ENCODE measurements at regions not wholly inside any gene's neighbourhood (a gene's known extent, or its start where the extent isn't known, plus 50 kb on each side); places are given as distances from the start of the nearest gene placed in this dataset.

DNA sequence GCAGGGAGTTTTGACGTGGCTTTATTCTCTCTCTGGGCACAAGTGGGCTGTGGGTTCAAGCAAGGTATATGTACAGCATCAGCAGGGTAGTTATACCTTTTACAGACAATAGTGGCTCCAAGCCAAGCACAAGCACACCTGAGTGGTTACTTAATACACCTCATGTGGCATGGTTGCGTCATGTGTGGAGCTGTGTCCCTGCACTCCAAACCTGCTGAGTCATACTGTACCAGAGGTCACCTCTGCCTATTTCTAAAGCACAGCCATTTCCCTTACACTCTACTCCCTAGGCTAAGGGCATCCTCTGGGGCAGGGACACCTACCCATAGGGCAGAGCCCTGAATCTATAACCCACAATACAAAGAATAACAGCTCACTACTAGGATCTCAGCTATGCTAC is 147.3 kb downstream of the OSTF1 start:
- H2AFZ ChIP-seq (ENCODE audit: low read length), result no peak overlapping the region
- ChIA-PET POLR2A (no interaction called here), CTCF (ENCODE audit: low intra/inter-chr PET ratio, low total read pairs) (no interaction called here)
- H3K4me3 ChIP-seq (replicated peaks in 1 of 3; ENCODE audit: insufficient read depth in 1 of 3, low read depth in 2 of 3, low read length in 3 of 3), result no peak overlapping the region
- peaks cover 16% of the 10 kb centered on the region; the same call in 1 of the 2 replicates for H3K9me3 ChIP-seq (ENCODE audit: low read length)
- BruUV-seq (replicated peaks), result no TSS peak
- H3K36me3 ChIP-seq (replicated peaks in 1 of 2; ENCODE audit: control insufficient read depth in 1 of 2, insufficient read depth in 2 of 2, low read length in 2 of 2), result no peaks in the 10 kb centered on the region
- no peak overlapping the region for H3K4me2 ChIP-seq (ENCODE audit: low read depth, low read length)
- ATAC-seq, result no peak
- 21% methylated on average over 2 of the region's 2 CpGs for WGBS (ENCODE audit: low lambda C conversion rate)
- H3K27me3 ChIP-seq (ENCODE audit: control insufficient read depth in 1 of 2, insufficient read depth in 2 of 2, low read length in 2 of 2), result no peaks in the 10 kb centered on the region
- no peaks in the 10 kb centered on the region for H4K20me1 ChIP-seq (ENCODE audit: insufficient read depth, low read length)
- no peaks in the 10 kb centered on the region for H3K79me2 ChIP-seq (ENCODE audit: insufficient read depth, low read length)
- DNase-seq (ENCODE audit: low spot score), result peak; percentile 12
- intact Hi-C loops (cut with micrococcal nuclease; ENCODE audit: unreplicated experiment), result no loop called here
- in situ Hi-C loops (cut with HindIII; ENCODE audit: extremely low pct_ligation_motif_present, low pct_unique_long_range_greater_than_20kb), result loop anchor here (5.0 kb wide), 1 partner anchor 33 kb away; no protein-coding TSS in a partner anchor
- peaks cover 17% of the 10 kb centered on the region for H3K4me1 ChIP-seq (ENCODE audit: insufficient read depth, low read length)
- FAIRE-seq, result no peak
- H3K9ac ChIP-seq (ENCODE audit: insufficient read depth, low read depth, low read length), result no peak overlapping the region
- H3K27ac ChIP-seq (ENCODE audit: extremely low read length, insufficient read depth, low read length), result no peak overlapping the region
- no peak for TF ChIP-seq HNRNPLL (IDR thresholded peaks at IDR 0.05; ENCODE audit: low read depth, low read length, poor library complexity, severe bottlenecking)
- TF ChIP-seq CEBPG (CRISPR knock-in tag; IDR thresholded peaks at IDR 0.05), result peak; percentile 67
- TF ChIP-seq AGO1 (IDR thresholded peaks at IDR 0.05; ENCODE audit: low read depth, low read length, poor library complexity, severe bottlenecking), result no peak
- TF ChIP-seq, protein P1, sequence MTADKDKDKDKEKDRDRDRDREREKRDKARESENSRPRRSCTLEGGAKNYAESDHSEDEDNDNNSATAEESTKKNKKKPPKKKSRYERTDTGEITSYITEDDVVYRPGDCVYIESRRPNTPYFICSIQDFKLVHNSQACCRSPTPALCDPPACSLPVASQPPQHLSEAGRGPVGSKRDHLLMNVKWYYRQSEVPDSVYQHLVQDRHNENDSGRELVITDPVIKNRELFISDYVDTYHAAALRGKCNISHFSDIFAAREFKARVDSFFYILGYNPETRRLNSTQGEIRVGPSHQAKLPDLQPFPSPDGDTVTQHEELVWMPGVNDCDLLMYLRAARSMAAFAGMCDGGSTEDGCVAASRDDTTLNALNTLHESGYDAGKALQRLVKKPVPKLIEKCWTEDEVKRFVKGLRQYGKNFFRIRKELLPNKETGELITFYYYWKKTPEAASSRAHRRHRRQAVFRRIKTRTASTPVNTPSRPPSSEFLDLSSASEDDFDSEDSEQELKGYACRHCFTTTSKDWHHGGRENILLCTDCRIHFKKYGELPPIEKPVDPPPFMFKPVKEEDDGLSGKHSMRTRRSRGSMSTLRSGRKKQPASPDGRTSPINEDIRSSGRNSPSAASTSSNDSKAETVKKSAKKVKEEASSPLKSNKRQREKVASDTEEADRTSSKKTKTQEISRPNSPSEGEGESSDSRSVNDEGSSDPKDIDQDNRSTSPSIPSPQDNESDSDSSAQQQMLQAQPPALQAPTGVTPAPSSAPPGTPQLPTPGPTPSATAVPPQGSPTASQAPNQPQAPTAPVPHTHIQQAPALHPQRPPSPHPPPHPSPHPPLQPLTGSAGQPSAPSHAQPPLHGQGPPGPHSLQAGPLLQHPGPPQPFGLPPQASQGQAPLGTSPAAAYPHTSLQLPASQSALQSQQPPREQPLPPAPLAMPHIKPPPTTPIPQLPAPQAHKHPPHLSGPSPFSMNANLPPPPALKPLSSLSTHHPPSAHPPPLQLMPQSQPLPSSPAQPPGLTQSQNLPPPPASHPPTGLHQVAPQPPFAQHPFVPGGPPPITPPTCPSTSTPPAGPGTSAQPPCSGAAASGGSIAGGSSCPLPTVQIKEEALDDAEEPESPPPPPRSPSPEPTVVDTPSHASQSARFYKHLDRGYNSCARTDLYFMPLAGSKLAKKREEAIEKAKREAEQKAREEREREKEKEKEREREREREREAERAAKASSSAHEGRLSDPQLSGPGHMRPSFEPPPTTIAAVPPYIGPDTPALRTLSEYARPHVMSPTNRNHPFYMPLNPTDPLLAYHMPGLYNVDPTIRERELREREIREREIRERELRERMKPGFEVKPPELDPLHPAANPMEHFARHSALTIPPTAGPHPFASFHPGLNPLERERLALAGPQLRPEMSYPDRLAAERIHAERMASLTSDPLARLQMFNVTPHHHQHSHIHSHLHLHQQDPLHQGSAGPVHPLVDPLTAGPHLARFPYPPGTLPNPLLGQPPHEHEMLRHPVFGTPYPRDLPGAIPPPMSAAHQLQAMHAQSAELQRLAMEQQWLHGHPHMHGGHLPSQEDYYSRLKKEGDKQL (CRISPR knock-in tag; IDR thresholded peaks at IDR 0.05; ENCODE audit: low read depth), result no peak
- TF ChIP-seq NRL (CRISPR knock-in tag; IDR thresholded peaks at IDR 0.05; ENCODE audit: borderline replicate concordance), result no peak
- peak; percentile 52; the same call in 1 of the 2 replicates for TF ChIP-seq NFE2 (CRISPR knock-in tag; IDR thresholded peaks at IDR 0.05)
- no peak for TF ChIP-seq ZC3H13 (CRISPR knock-in tag; IDR thresholded peaks at IDR 0.05)
- 0 out of 2 replicates have a peak, but pooled peaks have one; percentile 8 for TF ChIP-seq FOXA3 (CRISPR knock-in tag; IDR thresholded peaks at IDR 0.05)
- no peak for TF ChIP-seq KLF13 (CRISPR knock-in tag; IDR thresholded peaks at IDR 0.05)
- TF ChIP-seq SOX6 (IDR thresholded peaks at IDR 0.05), result no peak
- TF ChIP-seq SOX6 (CRISPR knock-in tag; IDR thresholded peaks at IDR 0.05), result 0 out of 2 replicates have a peak, but pooled peaks have one; percentile 20
- no peak for TF ChIP-seq ZNF775 (CRISPR knock-in tag; IDR thresholded peaks at IDR 0.05; ENCODE audit: borderline replicate concordance)
- TF ChIP-seq, protein P2, sequence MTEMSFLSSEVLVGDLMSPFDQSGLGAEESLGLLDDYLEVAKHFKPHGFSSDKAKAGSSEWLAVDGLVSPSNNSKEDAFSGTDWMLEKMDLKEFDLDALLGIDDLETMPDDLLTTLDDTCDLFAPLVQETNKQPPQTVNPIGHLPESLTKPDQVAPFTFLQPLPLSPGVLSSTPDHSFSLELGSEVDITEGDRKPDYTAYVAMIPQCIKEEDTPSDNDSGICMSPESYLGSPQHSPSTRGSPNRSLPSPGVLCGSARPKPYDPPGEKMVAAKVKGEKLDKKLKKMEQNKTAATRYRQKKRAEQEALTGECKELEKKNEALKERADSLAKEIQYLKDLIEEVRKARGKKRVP (CRISPR knock-in tag; IDR thresholded peaks at IDR 0.05), result peak in 1 of 2 experiments; percentile 85; a peak in 2 of 4 replicates
- peak; percentile 90 for TF ChIP-seq FOSL2 (CRISPR knock-in tag; IDR thresholded peaks at IDR 0.05)
- TF ChIP-seq SATB2 (CRISPR knock-in tag; IDR thresholded peaks at IDR 0.05), result no peak
- TF ChIP-seq CBX5 (CRISPR knock-in tag; IDR thresholded peaks at IDR 0.05; ENCODE audit: borderline replicate concordance), result peak; percentile 84; the same call in 1 of the 2 replicates
